Keratinocyte (primary cell): ENCODE measurements at regions not wholly inside any gene's neighbourhood (a gene's known extent, or its start where the extent isn't known, plus 50 kb on each side); places are given as distances from the start of the nearest gene placed in this dataset.

Experiments
- DNase-seq: peaks from one replicate; pipeline ENCODE4 v3.0.0-alpha.2; 2011; ENCODE audit warnings: low read depth, missing footprints, low spot score
- FAIRE-seq: peaks from 2 replicates; lab custom pipeline; 2011; peaks lifted over from hg19 to GRCh38; lab: Jason Lieb, UNC
- H2AFZ ChIP-seq: 2 replicates; pipeline ENCODE4 v1.6.0; 2012; ENCODE audit warnings: low read length, control low read depth, inconsistent platforms; ENCODE audit not compliant: control insufficient read depth
- H3K27ac ChIP-seq: 2 replicates; pipeline ENCODE4 v1.5.1; 2011; ENCODE audit warnings: low read length; ENCODE audit not compliant: control insufficient read depth, insufficient read depth
- H3K27me3 ChIP-seq: 3 replicates; pipeline ENCODE4 v1.6.0; 2011; ENCODE audit warnings: low read length; ENCODE audit not compliant: control insufficient read depth, insufficient read depth; ENCODE audit errors: extremely low read depth
- H3K36me3 ChIP-seq, 2 experiments: 2 replicates in 1 of 2; 3 replicates in 1 of 2; pipeline ENCODE4 v1.5.1; 2011; ENCODE audit warnings: low read length in 2 of 2, mild to moderate bottlenecking in 1 of 2; ENCODE audit not compliant: control insufficient read depth in 2 of 2, insufficient read depth in 2 of 2; ENCODE audit errors: extremely low read depth in 1 of 2
- H3K4me1 ChIP-seq: 3 replicates; pipeline ENCODE4 v1.5.1; 2011; ENCODE audit warnings: low read length; ENCODE audit not compliant: control insufficient read depth, insufficient read depth; ENCODE audit errors: extremely low read depth
- H3K4me2 ChIP-seq: 3 replicates; pipeline ENCODE4 v1.6.0; 2011; ENCODE audit warnings: low read depth, low read length; ENCODE audit not compliant: control insufficient read depth, insufficient read depth; ENCODE audit errors: extremely low read depth
- H3K4me3 ChIP-seq, 3 experiments: fragments of 200-600 bp in 1 of 3; sonication (generic) in 1 of 3; 2 replicates in 2 of 3; 3 replicates in 1 of 3; pipeline ENCODE4 v1.5.1; 2011 to 2016; ENCODE audit warnings: low read length in 3 of 3, mild to moderate bottlenecking in 3 of 3, control low read depth in 2 of 3, inconsistent platforms in 1 of 3, low read depth in 1 of 3, mixed read lengths in 1 of 3, mixed run types in 1 of 3, moderate library complexity in 1 of 3; ENCODE audit not compliant: control insufficient read depth in 2 of 3, insufficient read depth in 2 of 3; ENCODE audit errors: extremely low read depth in 1 of 3
- H3K79me2 ChIP-seq: 2 replicates; pipeline ENCODE4 v1.6.0; 2012; ENCODE audit warnings: low read length; ENCODE audit not compliant: control insufficient read depth, insufficient read depth
- H3K9ac ChIP-seq: 3 replicates; pipeline ENCODE4 v1.6.0; 2011; ENCODE audit warnings: low read length; ENCODE audit not compliant: control insufficient read depth, insufficient read depth; ENCODE audit errors: extremely low read depth
- H3K9me1 ChIP-seq: 3 replicates; pipeline ENCODE4 v1.6.0; 2011; ENCODE audit warnings: low read length; ENCODE audit not compliant: control insufficient read depth, insufficient read depth; ENCODE audit errors: extremely low read depth
- H3K9me3 ChIP-seq: 2 replicates; pipeline ENCODE4 v1.5.1; 2012; ENCODE audit warnings: low read depth, low read length; ENCODE audit not compliant: control insufficient read depth
- H4K20me1 ChIP-seq: 3 replicates; pipeline ENCODE4 v1.6.0; 2011; ENCODE audit warnings: low read length; ENCODE audit not compliant: control insufficient read depth, insufficient read depth; ENCODE audit errors: extremely low read depth
- CTCF ChIP-seq, 3 experiments: IDR thresholded peaks in 1 of 3; conservative IDR thresholded peaks in 1 of 3; optimal IDR thresholded peaks in 1 of 3; 2 replicates in 2 of 3; 3 replicates in 1 of 3; pipeline versions ENCODE3 to v1.5.1; 2011; ENCODE audit warnings: low read length in 3 of 3, mild to moderate bottlenecking in 3 of 3, moderate library complexity in 2 of 3, control low read depth in 1 of 3, inconsistent platforms in 1 of 3; ENCODE audit not compliant: insufficient read depth in 2 of 3; ENCODE audit errors: extremely low read depth in 1 of 3
- EZH2 ChIP-seq: IDR thresholded peaks from one replicate; pipeline ENCODE4 v1.6.1; 2012; ENCODE audit warnings: inconsistent platforms, mild to moderate bottlenecking, low read length, moderate library complexity
- dilution Hi-C: fragments of 300-500 bp; cut with MboI; formaldehyde crosslinking; loops from one replicate; pipeline ENCODE4 v1.7.0; 2020; ENCODE audit warnings: low sequenced_read_pairs; ENCODE audit not compliant: extremely low pct_ligation_motif_present

- H3K9me1 ChIP-seq = no peaks in the 10 kb centered on the region
- dilution Hi-C loops = no loop called here
- no peaks in the 10 kb centered on the region for H3K4me1 ChIP-seq
- H3K4me2 ChIP-seq = no peak overlapping the region
- H3K27ac ChIP-seq = no peak overlapping the region
- no peaks in the 10 kb centered on the region for H3K79me2 ChIP-seq
- no peak overlapping the region for H3K9ac ChIP-seq
- TF ChIP-seq EZH2 (no peak), CTCF (optimal IDR thresholded peaks at IDR 0.05 in 1 of 3, IDR thresholded peaks at IDR 0.05 in 1 of 3, conservative IDR thresholded peaks at IDR 0.05 in 1 of 3; ENCODE audit: extremely low read depth in 1 of 3, insufficient read depth in 2 of 3, low read length in 3 of 3) (no peak)
- no peak overlapping the region for H2AFZ ChIP-seq
- no peak for FAIRE-seq
- H3K9me3 ChIP-seq = peaks cover 4% of the 10 kb centered on the region
- no peak overlapping the region for H3K4me3 ChIP-seq
- H3K27me3 ChIP-seq = no peaks in the 10 kb centered on the region
- H4K20me1 ChIP-seq = no peaks in the 10 kb centered on the region
- H3K36me3 ChIP-seq = no peaks in the 10 kb centered on the region
- DNase-seq = no peak
These were observed 221.8 kb upstream of the RTL1 start for GRCh38 chr14:101125313-101125712.

- Histone ChIP-seq H3K4me3 (no peak overlapping the region), H3K79me2 (no peaks in the 10 kb centered on the region), H2AFZ (no peak overlapping the region), H3K9me3 (peaks cover 4% of the 10 kb centered on the region), H3K9me1 (no peaks in the 10 kb centered on the region), H4K20me1 (no peaks in the 10 kb centered on the region), H3K9ac (no peak overlapping the region), H3K27me3 (no peaks in the 10 kb centered on the region), H3K36me3 (no peaks in the 10 kb centered on the region), H3K27ac (no peak overlapping the region), H3K4me1 (no peaks in the 10 kb centered on the region), H3K4me2 (no peak overlapping the region)
- DNase-seq (no peak), FAIRE-seq (no peak)
- dilution Hi-C loops = no loop called here
- no peak for TF ChIP-seq CTCF (optimal IDR thresholded peaks at IDR 0.05 in 1 of 3, IDR thresholded peaks at IDR 0.05 in 1 of 3, conservative IDR thresholded peaks at IDR 0.05 in 1 of 3; ENCODE audit: extremely low read depth in 1 of 3, insufficient read depth in 2 of 3, low read length in 3 of 3)
- no peak for TF ChIP-seq EZH2
These were observed 222.5 kb upstream of the RTL1 start for GRCh38 chr14:101125719-101126651.
